Fibroblast of gingiva (primary cell): ENCODE measurements at regions not wholly inside any gene's neighbourhood (a gene's known extent, or its start where the extent isn't known, plus 50 kb on each side); places are given as distances from the start of the nearest gene placed in this dataset.

Experiments
- DNase-seq: peaks from one replicate; pipeline ENCODE4 v3.0.0-alpha.2; 2011; ENCODE audit warnings: low read depth

GRCh38 chr11:95352733-95353346 is 121.8 kb upstream of the SESN3 start:
- no peak for DNase-seq

GRCh38 chr11:95349345-95349942 is 118.4 kb upstream of the SESN3 start:
- no peak for DNase-seq

GRCh38 chr11:95346265-95346664 is 115.3 kb upstream of the SESN3 start:
- no peak for DNase-seq

GRCh38 chr11:95345651-95346050 is 114.6 kb upstream of the SESN3 start:
- DNase-seq = no peak

GRCh38 chr11:95344932-95345642 is 114.1 kb upstream of the SESN3 start:
- DNase-seq = no peak

- DNase-seq = no peak
These were observed 110.2 kb upstream of the SESN3 start for GRCh38 chr11:95341221-95341620.

GRCh38 chr11:95339086-95339901 is 108.3 kb upstream of the SESN3 start:
- peak; percentile 31 for DNase-seq

GRCh38 chr11:95338430-95338991 is 107.5 kb upstream of the SESN3 start:
- peak; percentile 80 for DNase-seq

- DNase-seq = no peak
These were observed 107.0 kb upstream of the SESN3 start for GRCh38 chr11:95337972-95338429.

GRCh38 chr11:95337175-95337957 is 106.4 kb upstream of the SESN3 start:
- DNase-seq = peak; percentile 64

- no peak for DNase-seq
These were observed 105.0 kb upstream of the SESN3 start for GRCh38 chr11:95335989-95336388.

GRCh38 chr11:95331161-95331560 is 100.2 kb upstream of the SESN3 start:
- DNase-seq = no peak

GRCh38 chr11:95330302-95330701 is 99.3 kb upstream of the SESN3 start:
- no peak for DNase-seq

GRCh38 chr11:95327273-95327948 is 96.4 kb upstream of the SESN3 start:
- DNase-seq = no peak

GRCh38 chr11:95325777-95326258 is 94.8 kb upstream of the SESN3 start:
- DNase-seq = no peak

GRCh38 chr11:95324826-95325225 is 93.8 kb upstream of the SESN3 start:
- no peak for DNase-seq

- no peak for DNase-seq
These were observed 91.5 kb upstream of the SESN3 start for GRCh38 chr11:95322539-95322938.

GRCh38 chr11:95318498-95318897 is 87.5 kb upstream of the SESN3 start:
- DNase-seq = no peak

- no peak for DNase-seq
These were observed 77.6 kb upstream of the SESN3 start for GRCh38 chr11:95308512-95309035.

- no peak for DNase-seq
These were observed 76.3 kb upstream of the SESN3 start for GRCh38 chr11:95307286-95307685.
